Chondrocyte (in vitro differentiated cells): ENCODE measurements at regions not wholly inside any gene's neighbourhood (a gene's known extent, or its start where the extent isn't known, plus 50 kb on each side); places are given as distances from the start of the nearest gene placed in this dataset.

Experiments used
- DNase-seq: peaks from one replicate; pipeline ENCODE4 v3.0.0; 2021; ENCODE audit warnings: mixed read lengths, low spot score
- H3K27ac Mint-ChIP-seq: one replicate; pipeline ENCODE4 v1.8.0; 2021; ENCODE audit warnings: mild to moderate bottlenecking, moderate library complexity, mixed read lengths; ENCODE audit not compliant: unreplicated experiment
- H3K27me3 Mint-ChIP-seq: 2 replicates; pipeline ENCODE4 v1.8.0; 2021; ENCODE audit warnings: low read depth, mixed read lengths
- H3K36me3 Mint-ChIP-seq: 2 replicates; pipeline ENCODE4 v1.8.0; 2021; ENCODE audit warnings: low read depth, mixed read lengths
- H3K4me1 Mint-ChIP-seq: 2 replicates; pipeline ENCODE4 v1.8.0; 2021; ENCODE audit warnings: low read depth, mild to moderate bottlenecking, mixed read lengths
- H3K4me3 Mint-ChIP-seq: one replicate; pipeline ENCODE4 v1.8.0; 2021; ENCODE audit warnings: mild to moderate bottlenecking, moderate library complexity, mixed read lengths; ENCODE audit not compliant: unreplicated experiment
- H3K9me3 Mint-ChIP-seq: 2 replicates; pipeline ENCODE4 v1.8.0; 2021; ENCODE audit warnings: low read depth, mixed read lengths
- TF ChIP-seq, protein P1 (sequence below): fragments of 200-600 bp; sonication (generic); IDR thresholded peaks from 2 replicates; pipeline ENCODE4 v1.5.0; 2021; ENCODE audit warnings: antibody characterized with exemption, mild to moderate bottlenecking, moderate library complexity

DNA sequence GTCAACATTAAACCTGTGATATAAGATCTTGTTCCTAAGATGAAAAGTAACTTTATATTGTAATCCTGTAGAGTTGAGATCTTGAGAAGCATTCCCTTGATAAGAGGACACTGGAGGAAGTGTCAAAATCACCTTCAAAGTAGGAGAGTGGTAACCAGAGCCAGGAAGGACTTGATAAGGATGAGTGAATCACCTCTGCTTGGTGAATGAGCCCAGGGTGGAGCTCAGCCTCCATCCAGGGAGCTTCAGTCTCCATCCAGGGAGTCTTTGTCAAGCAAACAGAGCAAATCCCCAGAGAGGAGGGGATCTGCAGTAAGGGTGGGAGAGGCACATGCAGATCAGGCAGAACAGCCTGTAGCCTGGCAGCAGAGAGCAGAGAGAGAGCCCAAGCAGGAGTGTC, 167.1 kb upstream of the SIX2 start:
- Mint-ChIP-seq H3K27me3 (no peaks in the 10 kb centered on the region), H3K36me3 (peaks cover 3% of the 10 kb centered on the region), H3K4me3 (no peak overlapping the region), H3K9me3 (peaks cover 11% of the 10 kb centered on the region), H3K27ac (peak overlapping the region; percentile 73), H3K4me1 (peaks cover 72% of the 10 kb centered on the region)
- no peak for DNase-seq
- TF ChIP-seq, protein P1, sequence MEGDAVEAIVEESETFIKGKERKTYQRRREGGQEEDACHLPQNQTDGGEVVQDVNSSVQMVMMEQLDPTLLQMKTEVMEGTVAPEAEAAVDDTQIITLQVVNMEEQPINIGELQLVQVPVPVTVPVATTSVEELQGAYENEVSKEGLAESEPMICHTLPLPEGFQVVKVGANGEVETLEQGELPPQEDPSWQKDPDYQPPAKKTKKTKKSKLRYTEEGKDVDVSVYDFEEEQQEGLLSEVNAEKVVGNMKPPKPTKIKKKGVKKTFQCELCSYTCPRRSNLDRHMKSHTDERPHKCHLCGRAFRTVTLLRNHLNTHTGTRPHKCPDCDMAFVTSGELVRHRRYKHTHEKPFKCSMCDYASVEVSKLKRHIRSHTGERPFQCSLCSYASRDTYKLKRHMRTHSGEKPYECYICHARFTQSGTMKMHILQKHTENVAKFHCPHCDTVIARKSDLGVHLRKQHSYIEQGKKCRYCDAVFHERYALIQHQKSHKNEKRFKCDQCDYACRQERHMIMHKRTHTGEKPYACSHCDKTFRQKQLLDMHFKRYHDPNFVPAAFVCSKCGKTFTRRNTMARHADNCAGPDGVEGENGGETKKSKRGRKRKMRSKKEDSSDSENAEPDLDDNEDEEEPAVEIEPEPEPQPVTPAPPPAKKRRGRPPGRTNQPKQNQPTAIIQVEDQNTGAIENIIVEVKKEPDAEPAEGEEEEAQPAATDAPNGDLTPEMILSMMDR: no peak

DNA sequence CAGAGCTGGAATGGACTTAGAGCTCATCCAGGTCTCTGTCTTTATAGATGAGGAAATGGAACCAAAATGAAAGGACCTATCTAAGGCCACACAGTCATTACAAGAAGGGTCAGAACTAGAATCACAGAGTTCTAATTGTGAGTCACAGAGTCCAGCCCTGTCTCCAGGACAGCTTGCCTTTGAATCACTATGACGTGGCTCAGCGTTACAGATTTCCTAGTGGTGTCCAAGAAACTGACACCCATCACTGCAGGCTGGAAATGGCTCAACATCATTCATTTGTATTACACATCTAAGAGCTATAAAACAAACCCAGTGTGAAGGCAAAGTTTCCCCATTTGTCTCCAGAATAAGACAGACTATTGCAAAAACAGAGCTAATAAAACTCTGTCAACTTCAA, 164.3 kb upstream of the SIX2 start:
- peaks cover 61% of the 10 kb centered on the region for H3K4me1 Mint-ChIP-seq
- no peaks in the 10 kb centered on the region for H3K27me3 Mint-ChIP-seq
- TF ChIP-seq, protein P1: peak; percentile 36
- no peak for DNase-seq
- H3K27ac Mint-ChIP-seq: peak overlapping the region; percentile 85
- peaks cover 7% of the 10 kb centered on the region for H3K9me3 Mint-ChIP-seq
- H3K36me3 Mint-ChIP-seq: peaks cover 3% of the 10 kb centered on the region
- no peak overlapping the region for H3K4me3 Mint-ChIP-seq

DNA sequence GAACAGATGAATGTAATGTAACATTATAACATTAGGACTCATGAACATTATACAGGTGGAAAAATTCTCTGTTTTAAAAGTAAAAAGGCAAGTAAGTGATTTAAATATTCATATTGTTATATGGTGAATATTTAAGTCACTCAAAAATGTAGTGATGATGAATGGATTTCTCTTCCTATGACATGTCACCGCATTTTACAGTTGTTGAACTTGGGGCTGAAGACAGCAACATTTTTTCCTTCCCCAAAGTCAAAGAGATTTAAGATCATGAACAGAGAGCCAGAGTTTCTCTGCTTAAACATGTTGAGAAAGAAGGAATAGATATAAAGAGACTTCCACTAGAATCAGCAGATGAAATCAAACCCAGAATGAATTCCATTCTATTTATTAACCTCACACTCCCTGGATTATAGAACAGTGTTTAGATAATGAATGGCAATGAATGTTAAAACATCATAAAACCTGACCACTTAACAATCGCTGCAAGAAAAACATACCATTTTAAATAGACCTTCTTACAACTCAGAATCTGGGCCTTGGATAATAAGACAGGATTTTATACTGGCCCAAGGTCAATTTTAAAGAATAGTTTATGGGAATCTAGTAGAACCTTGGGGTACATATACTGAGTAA, 163.6 kb upstream of the SIX2 start:
- DNase-seq: no peak
- Mint-ChIP-seq H3K4me3 (no peak overlapping the region), H3K36me3 (peaks cover 3% of the 10 kb centered on the region), H3K4me1 (peaks cover 60% of the 10 kb centered on the region), H3K9me3 (peaks cover 7% of the 10 kb centered on the region), H3K27ac (peak overlapping the region; percentile 85), H3K27me3 (no peaks in the 10 kb centered on the region)
- TF ChIP-seq, protein P1: no peak

DNA sequence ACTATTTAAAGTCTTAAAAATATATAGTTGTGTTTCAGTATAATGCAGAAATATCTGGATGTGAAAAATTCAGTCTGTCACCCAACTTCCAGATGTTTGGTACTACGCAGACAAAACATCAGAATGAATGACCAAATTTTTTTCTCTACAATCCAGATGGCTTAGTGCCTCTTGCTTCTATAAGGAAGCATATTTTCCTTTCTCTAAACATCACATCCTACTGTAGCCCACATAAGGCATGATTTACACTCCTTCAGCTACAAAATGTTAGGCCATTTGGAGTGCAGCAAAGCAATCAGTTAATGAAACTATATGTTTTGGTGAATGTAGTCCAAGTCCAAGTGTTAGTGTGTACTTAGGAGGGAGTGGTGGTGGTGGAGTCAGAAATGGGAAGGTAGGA, 162.9 kb upstream of the SIX2 start:
- Mint-ChIP-seq H3K4me3 (no peak overlapping the region), H3K9me3 (peaks cover 7% of the 10 kb centered on the region), H3K36me3 (peaks cover 3% of the 10 kb centered on the region), H3K27me3 (no peaks in the 10 kb centered on the region), H3K4me1 (peaks cover 55% of the 10 kb centered on the region), H3K27ac (peak overlapping the region; percentile 85)
- TF ChIP-seq, protein P1: no peak
- DNase-seq: no peak

DNA sequence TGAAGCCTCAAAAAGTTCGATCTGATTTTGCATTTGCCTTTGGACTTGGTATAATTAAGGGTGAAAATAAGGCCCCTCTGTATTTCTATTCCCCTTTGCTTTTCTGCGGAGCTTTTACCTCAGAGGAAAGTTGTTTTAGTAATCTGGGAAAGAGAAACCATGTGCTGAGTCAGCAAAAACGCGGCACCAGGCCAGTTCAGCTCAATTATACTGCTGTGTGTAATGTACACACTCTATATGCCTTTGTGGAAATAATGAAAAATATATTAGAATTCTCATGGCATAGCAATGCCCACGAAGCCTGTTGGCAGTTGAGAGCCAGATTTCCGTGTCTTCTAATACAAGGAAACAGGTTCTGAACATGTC, 161.9 kb upstream of the SIX2 start:
- H3K27ac Mint-ChIP-seq: peak overlapping the region; percentile 85
- no peaks in the 10 kb centered on the region for H3K27me3 Mint-ChIP-seq
- H3K4me1 Mint-ChIP-seq: peaks cover 51% of the 10 kb centered on the region

More for the DNA sequence above, 161.9 kb upstream of the SIX2 start:
- H3K36me3 Mint-ChIP-seq: no peaks in the 10 kb centered on the region
- TF ChIP-seq, protein P1: no peak
- peak overlapping the region; percentile 57 for H3K4me3 Mint-ChIP-seq
- H3K9me3 Mint-ChIP-seq: peaks cover under 1% of the 10 kb centered on the region
- DNase-seq: no peak
